Vagina (tissue), 2 donors: ENCODE measurements at regions not wholly inside any gene's neighbourhood (a gene's known extent, or its start where the extent isn't known, plus 50 kb on each side); places are given as distances from the start of the nearest gene placed in this dataset.
"Not testable (repeated sequence)": the region's sequence is repeated elsewhere in the genome, so short reads cannot be mapped to it uniquely, and the experiment has no call there.

Experiments used
- POLR2AphosphoS5 ChIP-seq, 2 donors: sonication (generic); formaldehyde crosslinking; IDR thresholded peaks; one replicate each; pipeline ENCODE4 v1.9.0; 2017; ENCODE audit warnings: antibody characterized with exemption in 2 of 2, mild to moderate bottlenecking in 2 of 2, low read depth in 1 of 2; ENCODE audit not compliant: insufficient read depth in 1 of 2
- TF ChIP-seq, protein P1 (sequence below), 3 experiments: fragments of 450-650 bp in 2 of 3; fragments of 200-600 bp in 1 of 3; sonication (generic) in 1 of 3; IDR thresholded peaks; one replicate each; pipeline ENCODE4 v1.5.1; 2017 to 2019; ENCODE audit warnings: antibody characterized with exemption in 3 of 3, mild to moderate bottlenecking in 2 of 3, moderate library complexity in 2 of 3

DNA sequence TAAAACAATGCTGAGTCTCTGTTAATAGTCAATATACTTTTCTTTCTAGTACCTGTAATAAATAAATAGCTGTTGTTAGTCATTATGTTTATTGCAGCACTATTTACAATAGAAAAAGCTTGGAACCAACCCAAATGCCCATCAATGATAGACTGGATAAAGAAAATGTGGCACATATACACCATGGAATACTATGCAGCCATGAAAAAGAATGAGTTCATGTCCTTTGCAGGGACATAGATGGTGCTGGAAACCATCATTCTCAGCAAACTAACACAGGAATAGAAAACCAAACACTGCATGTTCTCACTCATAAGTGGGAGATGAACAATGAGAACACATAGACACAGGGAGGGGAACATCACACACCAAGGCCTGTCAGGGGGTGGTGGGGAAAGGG lies 1341.9 kb upstream of the PCDH7 start:
- TF ChIP-seq, protein P1, sequence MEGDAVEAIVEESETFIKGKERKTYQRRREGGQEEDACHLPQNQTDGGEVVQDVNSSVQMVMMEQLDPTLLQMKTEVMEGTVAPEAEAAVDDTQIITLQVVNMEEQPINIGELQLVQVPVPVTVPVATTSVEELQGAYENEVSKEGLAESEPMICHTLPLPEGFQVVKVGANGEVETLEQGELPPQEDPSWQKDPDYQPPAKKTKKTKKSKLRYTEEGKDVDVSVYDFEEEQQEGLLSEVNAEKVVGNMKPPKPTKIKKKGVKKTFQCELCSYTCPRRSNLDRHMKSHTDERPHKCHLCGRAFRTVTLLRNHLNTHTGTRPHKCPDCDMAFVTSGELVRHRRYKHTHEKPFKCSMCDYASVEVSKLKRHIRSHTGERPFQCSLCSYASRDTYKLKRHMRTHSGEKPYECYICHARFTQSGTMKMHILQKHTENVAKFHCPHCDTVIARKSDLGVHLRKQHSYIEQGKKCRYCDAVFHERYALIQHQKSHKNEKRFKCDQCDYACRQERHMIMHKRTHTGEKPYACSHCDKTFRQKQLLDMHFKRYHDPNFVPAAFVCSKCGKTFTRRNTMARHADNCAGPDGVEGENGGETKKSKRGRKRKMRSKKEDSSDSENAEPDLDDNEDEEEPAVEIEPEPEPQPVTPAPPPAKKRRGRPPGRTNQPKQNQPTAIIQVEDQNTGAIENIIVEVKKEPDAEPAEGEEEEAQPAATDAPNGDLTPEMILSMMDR (IDR thresholded peaks at IDR 0.05): not testable (repeated sequence)
- not testable (repeated sequence) for TF ChIP-seq POLR2AphosphoS5 (IDR thresholded peaks at IDR 0.05; ENCODE audit: insufficient read depth in 1 of 2, low read depth in 1 of 2)
